Cardiac fibroblast (primary cell): ENCODE measurements at regions not wholly inside any gene's neighbourhood (a gene's known extent, or its start where the extent isn't known, plus 50 kb on each side); places are given as distances from the start of the nearest gene placed in this dataset.

Experiments used
- DNase-seq, 2 donors: peaks; one replicate each; pipeline versions ENCODE4 v3.0.0 to v3.0.0-alpha.2; 2010; ENCODE audit warnings: low read depth in 2 of 2
- H3K4me3 ChIP-seq, 2 donors: replicated peaks in 1 of 2; 1 replicate in 1 of 2; 2 replicates in 1 of 2; pipeline ENCODE4 v1.5.1; 2011; ENCODE audit warnings: low read depth in 2 of 2, low read length in 2 of 2, mild to moderate bottlenecking in 2 of 2, moderate library complexity in 1 of 2
- CTCF ChIP-seq: IDR thresholded peaks from one replicate; pipeline ENCODE4 v1.5.1; 2011; ENCODE audit warnings: low read depth, mild to moderate bottlenecking, low read length, inconsistent platforms

GRCh38 chr2:10210336-10210735 is 87.8 kb downstream of the RRM2 start:
- TF ChIP-seq CTCF, result no peak
- no peak for DNase-seq
- H3K4me3 ChIP-seq, result no peak overlapping the region

GRCh38 chr2:10211844-10212422 is 89.4 kb downstream of the RRM2 start:
- no peak for DNase-seq
- TF ChIP-seq CTCF, result no peak
- H3K4me3 ChIP-seq, result no peak overlapping the region

- DNase-seq, result no peak
- no peak for TF ChIP-seq CTCF
- H3K4me3 ChIP-seq, result no peak overlapping the region
These were observed 89.9 kb upstream of the HPCAL1 start for GRCh38 chr2:10212827-10213226.

GRCh38 chr2:10214179-10214578 is 88.5 kb upstream of the HPCAL1 start:
- no peak for DNase-seq
- no peak for TF ChIP-seq CTCF
- no peak overlapping the region for H3K4me3 ChIP-seq

GRCh38 chr2:10215393-10215935 is 87.2 kb upstream of the HPCAL1 start:
- no peak overlapping the region for H3K4me3 ChIP-seq
- DNase-seq, result no peak
- no peak for TF ChIP-seq CTCF

- no peak for TF ChIP-seq CTCF
- no peak overlapping the region for H3K4me3 ChIP-seq
- DNase-seq, result no peak
These were observed 85.8 kb upstream of the HPCAL1 start for GRCh38 chr2:10216677-10217488.
